GM12873 (cell line): ENCODE measurements at regions not wholly inside any gene's neighbourhood (a gene's known extent, or its start where the extent isn't known, plus 50 kb on each side); places are given as distances from the start of the nearest gene placed in this dataset.

Experiments used
- TF ChIP-seq, protein P1 (sequence below): IDR thresholded peaks from 2 replicates; pipeline ENCODE4 v1.5.1; 2012; ENCODE audit warnings: low read depth, mild to moderate bottlenecking, moderate library complexity, low read length, control low read depth; ENCODE audit not compliant: insufficient read depth; ENCODE audit errors: missing control alignments

DNA sequence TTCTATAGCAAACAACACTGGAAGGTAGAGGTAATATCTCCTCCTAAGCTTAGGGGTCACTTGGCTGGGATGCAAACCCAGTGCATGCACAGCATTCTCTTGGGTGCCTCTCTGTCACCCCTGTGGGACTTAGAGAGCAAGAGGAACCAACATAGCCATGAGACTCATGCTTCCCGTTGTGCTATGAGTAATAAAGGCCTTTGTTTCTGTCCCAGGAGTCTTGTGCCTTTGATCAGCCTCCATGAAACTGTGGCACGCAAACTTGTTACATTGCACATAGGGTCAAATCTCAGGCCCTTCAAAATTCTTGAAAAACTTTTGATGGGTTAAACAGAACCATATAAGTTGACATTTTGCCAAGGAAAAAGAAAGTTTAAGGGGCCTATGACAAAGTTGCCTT is 272.8 kb downstream of the TAF11L14 start:
- TF ChIP-seq, protein P1, sequence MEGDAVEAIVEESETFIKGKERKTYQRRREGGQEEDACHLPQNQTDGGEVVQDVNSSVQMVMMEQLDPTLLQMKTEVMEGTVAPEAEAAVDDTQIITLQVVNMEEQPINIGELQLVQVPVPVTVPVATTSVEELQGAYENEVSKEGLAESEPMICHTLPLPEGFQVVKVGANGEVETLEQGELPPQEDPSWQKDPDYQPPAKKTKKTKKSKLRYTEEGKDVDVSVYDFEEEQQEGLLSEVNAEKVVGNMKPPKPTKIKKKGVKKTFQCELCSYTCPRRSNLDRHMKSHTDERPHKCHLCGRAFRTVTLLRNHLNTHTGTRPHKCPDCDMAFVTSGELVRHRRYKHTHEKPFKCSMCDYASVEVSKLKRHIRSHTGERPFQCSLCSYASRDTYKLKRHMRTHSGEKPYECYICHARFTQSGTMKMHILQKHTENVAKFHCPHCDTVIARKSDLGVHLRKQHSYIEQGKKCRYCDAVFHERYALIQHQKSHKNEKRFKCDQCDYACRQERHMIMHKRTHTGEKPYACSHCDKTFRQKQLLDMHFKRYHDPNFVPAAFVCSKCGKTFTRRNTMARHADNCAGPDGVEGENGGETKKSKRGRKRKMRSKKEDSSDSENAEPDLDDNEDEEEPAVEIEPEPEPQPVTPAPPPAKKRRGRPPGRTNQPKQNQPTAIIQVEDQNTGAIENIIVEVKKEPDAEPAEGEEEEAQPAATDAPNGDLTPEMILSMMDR, result no peak

DNA sequence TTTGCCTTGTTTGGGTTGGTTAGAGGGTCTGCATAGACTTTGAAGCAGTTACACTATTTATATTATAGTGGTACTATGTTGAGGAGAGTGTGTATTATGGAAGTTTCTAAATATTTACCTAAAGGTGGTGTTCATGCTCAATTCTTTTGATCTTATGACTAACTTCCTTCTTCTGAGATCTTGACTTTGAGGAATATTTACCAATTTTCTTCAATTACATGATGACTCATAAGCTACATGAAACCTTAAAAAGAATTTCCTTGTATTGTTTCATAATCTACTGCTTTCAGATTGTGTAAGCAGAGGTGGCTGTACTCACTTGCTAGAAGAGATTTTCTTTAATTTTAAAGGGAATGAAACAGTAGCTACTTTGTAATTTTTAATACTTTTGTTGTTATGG is 276.1 kb downstream of the TAF11L14 start:
- TF ChIP-seq, protein P1, result no peak

DNA sequence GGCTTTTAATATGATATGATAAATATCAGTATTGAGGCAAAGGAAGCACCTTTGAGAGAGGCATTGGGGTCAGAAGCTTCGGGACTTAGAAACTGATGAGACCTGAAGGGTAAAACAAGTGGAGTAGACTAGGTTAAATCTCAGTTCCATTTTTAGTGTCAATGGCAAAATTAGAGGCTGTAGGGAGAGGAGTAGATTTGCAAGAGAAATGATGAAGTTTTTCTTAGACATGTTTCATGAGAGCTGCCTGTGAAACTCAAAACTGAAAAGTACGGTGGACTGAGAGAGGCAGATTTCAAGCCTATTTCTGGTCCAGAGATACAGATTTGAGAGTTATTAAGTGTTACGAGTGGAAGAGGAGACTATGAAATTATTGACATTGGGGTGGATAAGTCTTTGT is 278.5 kb downstream of the TAF11L14 start:
- TF ChIP-seq, protein P1, result no peak

DNA sequence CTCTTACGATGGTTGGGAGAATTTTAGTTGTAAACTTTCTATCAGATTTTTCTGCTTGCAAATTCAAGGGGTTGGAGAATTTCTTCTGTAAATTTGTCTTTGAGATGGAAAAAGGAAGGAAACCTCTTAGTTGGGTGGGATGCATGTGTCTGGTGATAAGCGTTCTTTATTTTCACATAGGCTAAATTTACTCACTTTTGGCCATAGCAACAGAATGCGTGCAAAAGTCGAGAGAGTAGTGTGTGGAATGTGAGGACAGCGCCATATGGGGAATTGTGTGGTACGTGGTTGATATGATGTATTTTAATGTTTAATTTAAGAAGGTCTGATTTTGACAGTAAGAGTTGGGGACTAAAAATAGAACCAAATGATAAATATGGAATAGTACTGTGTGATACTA is 282.2 kb downstream of the TAF11L14 start:
- TF ChIP-seq, protein P1, result no peak

DNA sequence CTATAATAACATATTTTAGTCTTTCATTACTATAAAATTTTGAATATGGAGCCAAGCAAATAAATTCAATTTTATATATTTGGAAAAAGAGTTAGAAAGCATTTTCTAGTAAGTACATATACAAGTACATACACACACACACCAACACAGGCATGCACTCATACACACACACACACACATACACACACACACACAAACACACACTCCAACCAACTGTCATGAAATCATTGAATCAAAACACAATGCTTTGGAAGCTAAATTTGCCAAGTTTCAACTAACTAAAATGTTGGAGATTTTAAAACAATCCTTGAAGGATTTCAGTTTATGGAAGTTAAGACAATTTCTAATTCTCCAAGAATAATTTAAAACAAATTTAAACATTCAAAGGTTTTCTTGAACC is 283.2 kb downstream of the TAF11L14 start:
- TF ChIP-seq, protein P1, result no peak

DNA sequence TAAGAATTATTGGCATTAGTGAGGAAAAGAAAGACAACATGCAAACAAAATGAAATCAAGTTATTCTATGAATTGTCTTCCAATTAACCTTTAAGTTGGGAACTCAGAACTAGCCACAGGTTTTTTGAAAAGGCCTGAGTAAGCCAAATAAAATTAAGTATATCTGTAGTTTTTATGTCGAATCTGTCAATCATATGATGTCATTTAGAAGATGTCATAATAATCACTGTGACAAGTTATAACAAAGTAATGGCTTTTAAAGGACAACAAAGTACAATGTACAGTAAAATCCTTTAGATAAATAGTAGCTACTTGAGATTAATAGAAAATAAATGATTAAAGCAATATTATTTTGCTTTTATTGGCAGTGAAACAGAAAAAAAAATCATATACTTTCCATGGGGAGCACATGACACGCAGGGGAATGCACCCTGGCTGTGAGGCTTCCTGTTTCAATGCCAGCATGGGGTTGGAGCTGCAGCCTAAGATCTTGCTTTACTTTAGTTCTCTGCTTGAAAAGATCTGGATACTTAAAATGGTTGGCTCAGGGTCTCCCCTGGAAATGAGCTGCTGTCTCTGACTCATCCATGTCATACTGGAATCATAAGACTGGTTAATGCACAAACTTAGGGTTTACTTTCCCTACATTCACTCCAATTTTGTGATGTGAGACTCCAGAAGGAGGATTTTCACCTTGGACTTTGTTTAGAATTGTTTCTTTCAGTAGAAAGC is 284.3 kb downstream of the TAF11L14 start:
- TF ChIP-seq, protein P1, result no peak

DNA sequence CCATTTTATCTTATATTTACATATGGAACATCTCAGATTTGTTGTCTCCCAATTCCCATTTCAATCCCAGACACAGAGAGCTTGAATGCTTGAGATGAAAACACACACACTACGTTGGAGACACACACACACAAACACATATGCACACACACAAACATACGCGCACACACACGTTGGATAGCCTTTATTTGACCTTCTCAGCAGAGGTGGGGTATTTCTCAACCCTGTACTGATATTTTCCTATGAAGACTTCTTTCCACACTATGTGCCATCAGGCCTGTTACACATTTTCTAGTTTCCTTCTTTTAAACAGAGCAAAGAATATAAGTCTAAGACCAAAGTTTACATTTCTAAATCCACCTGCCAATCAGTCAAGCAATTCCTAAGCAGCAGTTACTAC is 291.0 kb downstream of the TAF11L14 start:
- TF ChIP-seq, protein P1, result no peak
